MM.1S (cell line): ENCODE measurements at regions not wholly inside any gene's neighbourhood (a gene's known extent, or its start where the extent isn't known, plus 50 kb on each side); places are given as distances from the start of the nearest gene placed in this dataset.

Experiments
- DNase-seq: peaks from one replicate; pipeline ENCODE4 v3.0.0-alpha.2; 2015
- H2AFZ ChIP-seq: fragments of 300-600 bp; sonication (generic); 2 replicates; pipeline ENCODE4 v1.6.0; 2016; ENCODE audit warnings: antibody characterized with exemption, low read length
- H3F3A ChIP-seq: fragments of 300-600 bp; sonication (generic); 2 replicates; pipeline ENCODE4 v1.6.1; 2016; ENCODE audit warnings: mild to moderate bottlenecking, antibody characterized with exemption, low read length, moderate library complexity, mixed read lengths; ENCODE audit not compliant: insufficient read depth
- H3K27ac ChIP-seq: fragments of 300-600 bp; sonication (generic); 2 replicates; pipeline ENCODE4 v1.5.1; 2016; ENCODE audit warnings: mild to moderate bottlenecking, low read length
- H3K27me3 ChIP-seq: fragments of 300-600 bp; sonication (generic); replicated peaks from 2 replicates; pipeline ENCODE4 v1.6.0; 2016; ENCODE audit warnings: low read length; ENCODE audit not compliant: insufficient read depth
- H3K36me3 ChIP-seq: fragments of 300-600 bp; sonication (generic); replicated peaks from 2 replicates; pipeline ENCODE4 v1.6.1; 2016; ENCODE audit warnings: mild to moderate bottlenecking, low read length, mixed read lengths; ENCODE audit not compliant: insufficient read depth
- H3K4me1 ChIP-seq: fragments of 300-600 bp; sonication (generic); 2 replicates; pipeline ENCODE4 v1.6.1; 2016; ENCODE audit warnings: low read length, mixed read lengths
- H3K4me2 ChIP-seq: fragments of 300-600 bp; sonication (generic); 2 replicates; pipeline ENCODE4 v1.6.0; 2016; ENCODE audit warnings: low read depth, low read length
- H3K4me3 ChIP-seq: fragments of 300-600 bp; sonication (generic); 2 replicates; pipeline ENCODE4 v1.5.1; 2016; ENCODE audit warnings: low read length, mixed read lengths
- H3K79me2 ChIP-seq: fragments of 300-600 bp; sonication (generic); 2 replicates; pipeline ENCODE4 v1.6.1; 2016; ENCODE audit warnings: mixed run types, low read length, mixed read lengths
- H3K9ac ChIP-seq: fragments of 300-600 bp; sonication (generic); 2 replicates; pipeline ENCODE4 v1.6.1; 2016; ENCODE audit warnings: low read length, mixed read lengths
- H3K9me2 ChIP-seq: fragments of 300-600 bp; sonication (generic); replicated peaks from 2 replicates; pipeline ENCODE4 v1.6.1; 2016; ENCODE audit warnings: mild to moderate bottlenecking, low read length, mixed read lengths; ENCODE audit not compliant: insufficient read depth
- H3K9me3 ChIP-seq: fragments of 300-600 bp; sonication (generic); replicated peaks from 2 replicates; pipeline ENCODE4 v1.6.1; 2016; ENCODE audit warnings: mild to moderate bottlenecking, low read length, mixed read lengths; ENCODE audit not compliant: insufficient read depth
- H4K20me1 ChIP-seq: fragments of 300-600 bp; sonication (generic); 2 replicates; pipeline ENCODE4 v1.6.1; 2016; ENCODE audit warnings: mild to moderate bottlenecking, low read length, moderate library complexity, mixed read lengths; ENCODE audit not compliant: insufficient read depth
- CTCF ChIP-seq: fragments of 300-600 bp; sonication (generic); IDR thresholded peaks from 2 replicates; pipeline ENCODE4 v1.5.1; 2016; ENCODE audit warnings: antibody characterized with exemption, low read length, mixed read lengths
- EZH2 ChIP-seq: fragments of 300-600 bp; sonication (generic); optimal IDR thresholded peaks from 2 replicates; pipeline ENCODE3; 2017; ENCODE audit warnings: low read depth, mild to moderate bottlenecking, antibody characterized with exemption, low read length, mixed read lengths
- EZH2phosphoT487 ChIP-seq: fragments of 300-600 bp; sonication (generic); IDR thresholded peaks from 2 replicates; pipeline ENCODE4 v1.6.1; 2018; ENCODE audit warnings: antibody characterized with exemption, low read length

DNA sequence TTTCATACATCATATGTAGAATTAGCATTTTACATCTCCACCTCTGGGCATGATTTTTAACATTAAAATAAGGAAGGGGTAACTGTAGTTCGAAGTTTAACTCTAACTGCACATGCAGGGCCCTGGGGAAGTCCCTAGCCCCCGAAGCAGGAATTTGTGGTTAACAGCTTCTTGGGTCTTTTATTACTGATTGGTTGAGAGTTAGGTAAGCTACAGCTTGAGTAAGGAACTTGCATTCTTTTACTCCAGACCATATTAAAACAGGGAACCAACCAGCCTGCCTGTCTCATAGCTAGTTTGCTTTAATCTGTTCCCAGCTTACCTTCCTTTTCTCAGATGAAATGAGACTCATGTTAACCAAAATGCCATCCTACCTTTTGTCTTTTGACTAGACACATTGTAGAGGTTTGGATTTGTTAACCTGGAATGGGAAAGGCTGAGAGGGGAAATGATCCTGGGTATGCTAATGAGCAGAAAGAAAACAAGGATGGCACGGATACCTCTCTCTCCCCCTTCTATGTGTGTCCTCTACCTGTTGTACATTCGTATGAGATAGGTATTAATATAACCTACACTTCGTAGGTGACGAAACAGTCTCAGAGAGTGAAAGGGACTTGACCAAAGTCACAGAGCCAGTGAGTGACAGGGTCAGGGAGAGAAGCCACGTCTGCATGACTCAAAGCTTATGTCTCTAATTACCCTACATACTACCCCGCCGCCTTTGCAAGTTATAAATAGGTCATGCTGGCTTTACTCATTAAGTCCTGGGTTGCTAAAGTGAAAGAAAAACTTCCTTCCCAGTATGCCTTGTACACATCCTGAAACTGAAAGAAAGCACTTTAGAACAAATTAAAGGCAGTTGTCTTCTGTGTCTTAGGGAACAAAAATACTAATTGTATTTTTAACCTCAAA is 119.5 kb upstream of the AFF2 start:
- Histone ChIP-seq H2AFZ (peak overlapping the region; percentile 93), H3K9me2 (no peaks in the 10 kb centered on the region), H3K36me3 (no peaks in the 10 kb centered on the region), H3K4me3 (peak overlapping the region; percentile 64), H3F3A (peaks cover 19% of the 10 kb centered on the region), H3K27me3 (no peaks in the 10 kb centered on the region), H3K4me1 (peaks cover 21% of the 10 kb centered on the region), H3K9ac (peak overlapping the region; percentile 58), H3K79me2 (no peaks in the 10 kb centered on the region), H3K9me3 (no peaks in the 10 kb centered on the region), H3K4me2 (peak overlapping the region; percentile 85), H3K27ac (peak overlapping the region; percentile 85), H4K20me1 (no peaks in the 10 kb centered on the region)
- peak; percentile 94 for DNase-seq
- TF ChIP-seq EZH2 (no peak), EZH2phosphoT487 (no peak), CTCF (no peak)

DNA sequence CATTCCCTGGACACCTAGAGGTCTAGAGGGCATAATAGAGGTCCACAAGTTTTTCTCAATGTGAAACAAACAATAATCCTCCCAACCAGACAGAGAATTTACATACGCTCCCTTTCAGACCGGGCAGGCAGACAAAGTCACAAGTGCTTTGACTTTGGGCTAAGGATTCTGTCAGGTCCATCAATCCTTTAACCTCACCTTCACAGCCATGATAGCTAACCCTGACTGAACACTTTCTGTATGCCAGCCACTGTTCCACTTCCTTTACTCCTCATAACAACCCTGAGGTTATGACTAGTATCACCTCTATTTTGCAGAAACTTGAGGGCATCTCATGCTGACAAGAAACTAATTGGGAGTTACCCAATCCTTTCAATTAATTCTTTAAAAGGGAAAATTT is 118.8 kb upstream of the AFF2 start:
- no peak for TF ChIP-seq CTCF
- no peak for TF ChIP-seq EZH2
- TF ChIP-seq EZH2phosphoT487: no peak
- H3K79me2 ChIP-seq: no peaks in the 10 kb centered on the region
- H3K4me3 ChIP-seq: peak overlapping the region; percentile 64
- peaks cover 21% of the 10 kb centered on the region for H3K4me1 ChIP-seq
- no peaks in the 10 kb centered on the region for H3K9me2 ChIP-seq
- H3K4me2 ChIP-seq: peak overlapping the region; percentile 85
- H2AFZ ChIP-seq: peak overlapping the region; percentile 93
- H3K27me3 ChIP-seq: no peaks in the 10 kb centered on the region
- peaks cover 19% of the 10 kb centered on the region for H3F3A ChIP-seq
- no peaks in the 10 kb centered on the region for H4K20me1 ChIP-seq
- H3K27ac ChIP-seq: peak overlapping the region; percentile 85
- no peaks in the 10 kb centered on the region for H3K9me3 ChIP-seq
- H3K36me3 ChIP-seq: no peaks in the 10 kb centered on the region
- peak; percentile 26 for DNase-seq
- peak overlapping the region; percentile 58 for H3K9ac ChIP-seq

GRCh38 chrX:148382983-148383382 is 117.4 kb upstream of the AFF2 start:
- Histone ChIP-seq H3K79me2 (no peaks in the 10 kb centered on the region), H3K4me1 (peaks cover 21% of the 10 kb centered on the region), H3K9ac (no peak overlapping the region), H3K9me2 (no peaks in the 10 kb centered on the region), H2AFZ (no peak overlapping the region), H3K27ac (no peak overlapping the region), H3K4me3 (no peak overlapping the region), H3K27me3 (no peaks in the 10 kb centered on the region), H3K9me3 (no peaks in the 10 kb centered on the region), H4K20me1 (no peaks in the 10 kb centered on the region), H3K4me2 (no peak overlapping the region), H3F3A (peaks cover 19% of the 10 kb centered on the region), H3K36me3 (no peaks in the 10 kb centered on the region)
- no peak for DNase-seq
- TF ChIP-seq EZH2 (no peak), EZH2phosphoT487 (no peak), CTCF (no peak)
